ENCODE measurements at regions not wholly inside any gene's neighbourhood (a gene's known extent, or its start where the extent isn't known, plus 50 kb on each side); places are given as distances from the start of the nearest gene placed in this dataset.
A peak's percentile ranks its signal among the peaks of the same experiment; 100 is the strongest.
"Not testable (repeated sequence)": the region's sequence is repeated elsewhere in the genome, so short reads cannot be mapped to it uniquely, and the experiment has no call there.

DNA sequence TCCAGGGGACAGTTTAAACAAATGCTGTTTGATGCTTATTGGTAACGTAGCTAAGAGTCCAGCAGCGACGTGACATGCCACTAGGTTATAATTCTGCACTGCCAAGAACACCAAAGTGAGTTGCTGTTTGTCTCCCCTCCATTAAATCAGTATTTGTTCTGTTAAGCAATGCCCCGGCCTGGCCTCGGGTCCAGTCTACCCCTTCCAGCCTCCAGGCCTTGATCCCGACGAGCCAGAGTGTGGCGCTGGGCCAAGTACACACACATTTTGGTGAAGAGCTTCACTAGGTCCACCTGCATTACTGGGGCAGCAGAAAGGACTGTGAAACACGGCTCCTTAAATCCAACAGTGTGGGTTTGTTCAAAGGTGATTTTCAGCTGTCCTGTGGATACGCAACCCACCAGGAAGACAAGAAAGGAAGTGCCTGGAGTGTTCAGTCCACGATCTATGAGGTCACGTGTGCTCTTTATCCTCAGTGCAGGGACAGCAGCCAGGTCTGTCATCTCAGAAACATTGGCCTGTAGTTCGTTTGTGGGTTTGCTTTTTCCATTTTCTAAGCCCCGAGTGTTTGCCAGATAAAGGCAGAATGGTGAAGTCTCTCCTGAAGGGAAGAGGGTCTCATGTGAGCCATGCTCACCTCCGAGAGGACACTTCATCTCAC is 58.7 kb upstream of the GPR31 start:
- not testable (repeated sequence) for H3K4me1 ChIP-seq (ENCODE audit: control insufficient read depth in 3 of 3, insufficient read depth in 2 of 3, low read depth in 1 of 3, low read length in 2 of 3); H3K27ac ChIP-seq (ENCODE audit: low read depth in 1 of 3, low read length in 2 of 3); H3K36me3 ChIP-seq (ENCODE audit: control insufficient read depth in 3 of 3, insufficient read depth in 2 of 3, low read depth in 1 of 3, low read length in 3 of 3); H3K9me3 ChIP-seq (ENCODE audit: control insufficient read depth in 2 of 2, insufficient read depth in 1 of 2, low read depth in 1 of 2, low read length in 1 of 2); H3K4me3 ChIP-seq (ENCODE audit: low read depth in 1 of 3, low read length in 3 of 3); H3K27me3 ChIP-seq (ENCODE audit: control insufficient read depth in 3 of 3, insufficient read depth in 3 of 3, low read length in 3 of 3); FAIRE-seq; DNase-seq
- WGBS, 3 donors: 70 to 77% (median 76%) methylated on average over 13 to 15 of the region's 15 CpGs

DNA sequence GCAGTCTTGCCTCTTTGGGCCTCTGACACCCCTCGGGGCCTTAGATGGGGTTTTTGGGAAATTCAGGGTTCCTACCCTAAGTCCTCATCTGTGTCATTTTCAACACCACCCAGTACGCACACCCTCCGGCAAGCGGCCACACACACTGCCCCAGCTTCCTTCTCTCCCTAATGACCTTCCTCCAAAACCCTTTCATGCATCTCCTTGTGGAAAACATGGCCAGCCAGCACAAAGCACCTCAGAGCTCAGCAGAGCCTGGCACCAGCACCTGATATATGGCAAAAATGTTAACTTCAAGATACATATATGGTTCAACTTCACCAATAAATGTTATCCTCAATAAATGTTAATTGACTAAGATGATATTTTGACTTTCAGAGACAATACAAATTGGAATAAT is 59.3 kb upstream of the GPR31 start:
- not testable (repeated sequence) for H3K4me3 ChIP-seq (ENCODE audit: low read depth in 1 of 3, low read length in 3 of 3); H3K36me3 ChIP-seq (ENCODE audit: control insufficient read depth in 3 of 3, insufficient read depth in 2 of 3, low read depth in 1 of 3, low read length in 3 of 3); H3K27me3 ChIP-seq (ENCODE audit: control insufficient read depth in 3 of 3, insufficient read depth in 3 of 3, low read length in 3 of 3); H3K9me3 ChIP-seq (ENCODE audit: control insufficient read depth in 2 of 2, insufficient read depth in 1 of 2, low read depth in 1 of 2, low read length in 1 of 2); FAIRE-seq; H3K27ac ChIP-seq (ENCODE audit: low read depth in 1 of 3, low read length in 2 of 3); H3K4me1 ChIP-seq (ENCODE audit: control insufficient read depth in 3 of 3, insufficient read depth in 2 of 3, low read depth in 1 of 3, low read length in 2 of 3); DNase-seq
- 95 to 98% (median 96%) methylated on average over 4 of the region's 4 CpGs for WGBS, 3 donors

DNA sequence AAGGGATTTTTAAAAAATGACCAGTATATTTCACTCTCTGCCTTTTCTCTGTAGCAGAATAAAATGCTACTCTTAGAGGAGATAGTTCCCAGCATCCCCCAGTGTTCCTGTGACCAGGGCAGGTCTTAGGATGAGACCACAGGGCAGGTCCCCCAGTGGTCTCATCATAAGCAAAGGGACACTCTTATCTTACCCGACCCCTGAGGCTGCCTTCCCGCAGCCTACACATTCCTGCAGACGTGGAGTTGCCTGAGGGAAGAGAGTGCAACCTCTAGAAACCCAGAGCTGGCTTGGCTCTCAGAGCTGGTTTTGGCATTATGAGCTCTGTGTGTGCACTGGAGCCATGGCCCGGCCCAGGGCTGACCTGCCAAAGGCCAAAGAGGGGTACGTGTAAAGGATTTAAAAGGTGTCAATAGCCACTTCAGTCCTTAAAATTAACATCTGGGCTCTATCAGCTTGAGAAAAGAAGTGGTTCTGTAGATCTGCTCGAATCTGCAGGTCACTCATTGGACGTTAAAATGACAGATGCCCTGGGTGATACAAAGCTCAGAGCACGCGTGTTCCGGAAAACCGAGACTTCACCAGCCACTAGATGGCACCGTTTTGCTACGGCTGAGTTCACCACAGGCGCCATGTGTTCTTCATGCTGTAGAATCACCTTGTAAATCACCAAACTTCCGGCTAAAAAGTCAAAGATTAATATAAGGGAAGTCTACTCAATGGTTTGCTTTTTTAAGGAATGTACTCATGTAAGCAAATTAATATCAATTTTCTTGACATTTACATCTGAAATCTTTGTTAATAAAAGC is 60.4 kb upstream of the GPR31 start:
- not testable (repeated sequence) for H3K27me3 ChIP-seq (ENCODE audit: control insufficient read depth in 3 of 3, insufficient read depth in 3 of 3, low read length in 3 of 3); H3K4me3 ChIP-seq (ENCODE audit: low read depth in 1 of 3, low read length in 3 of 3); H3K9me3 ChIP-seq (ENCODE audit: control insufficient read depth in 2 of 2, insufficient read depth in 1 of 2, low read depth in 1 of 2, low read length in 1 of 2); H3K36me3 ChIP-seq (ENCODE audit: control insufficient read depth in 3 of 3, insufficient read depth in 2 of 3, low read depth in 1 of 3, low read length in 3 of 3); H3K4me1 ChIP-seq (ENCODE audit: control insufficient read depth in 3 of 3, insufficient read depth in 2 of 3, low read depth in 1 of 3, low read length in 2 of 3); H3K27ac ChIP-seq (ENCODE audit: low read depth in 1 of 3, low read length in 2 of 3)
- DNase-seq (peak; percentile 54 to 63), FAIRE-seq (peak; percentile 83)
- 19 to 33% (median 32%) methylated on average over 6 to 11 of the region's 15 CpGs for WGBS, 3 donors

DNA sequence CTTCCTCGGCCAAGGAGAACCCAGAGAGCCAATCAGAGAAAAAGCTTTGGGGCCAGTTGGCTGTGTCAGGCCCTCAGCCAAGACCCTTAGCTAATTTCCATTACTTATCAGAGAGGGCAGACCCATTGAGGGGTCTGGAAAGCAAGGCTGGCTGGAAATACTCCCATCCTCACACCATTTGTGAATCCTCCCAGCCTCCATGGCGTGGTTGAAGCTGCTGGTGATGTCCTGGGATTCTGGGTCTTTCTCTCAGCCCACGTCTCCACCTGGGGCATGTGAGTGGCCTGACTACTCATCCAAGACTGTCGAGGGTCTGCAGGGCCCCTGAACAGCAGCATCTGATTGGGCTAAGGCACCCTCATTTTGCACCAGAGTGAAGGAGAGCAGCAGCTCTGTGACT is 61.3 kb upstream of the GPR31 start:
- not testable (repeated sequence) for H3K4me3 ChIP-seq (ENCODE audit: low read depth in 1 of 3, low read length in 3 of 3); DNase-seq; FAIRE-seq; H3K27me3 ChIP-seq (ENCODE audit: control insufficient read depth in 3 of 3, insufficient read depth in 3 of 3, low read length in 3 of 3); H3K4me1 ChIP-seq (ENCODE audit: control insufficient read depth in 3 of 3, insufficient read depth in 2 of 3, low read depth in 1 of 3, low read length in 2 of 3); H3K27ac ChIP-seq (ENCODE audit: low read depth in 1 of 3, low read length in 2 of 3); H3K9me3 ChIP-seq (ENCODE audit: control insufficient read depth in 2 of 2, insufficient read depth in 1 of 2, low read depth in 1 of 2, low read length in 1 of 2); H3K36me3 ChIP-seq (ENCODE audit: control insufficient read depth in 3 of 3, insufficient read depth in 2 of 3, low read depth in 1 of 3, low read length in 3 of 3)
- WGBS, 3 donors: 77 to 90% (median 78%) methylated on average over 3 to 4 of the region's 4 CpGs

DNA sequence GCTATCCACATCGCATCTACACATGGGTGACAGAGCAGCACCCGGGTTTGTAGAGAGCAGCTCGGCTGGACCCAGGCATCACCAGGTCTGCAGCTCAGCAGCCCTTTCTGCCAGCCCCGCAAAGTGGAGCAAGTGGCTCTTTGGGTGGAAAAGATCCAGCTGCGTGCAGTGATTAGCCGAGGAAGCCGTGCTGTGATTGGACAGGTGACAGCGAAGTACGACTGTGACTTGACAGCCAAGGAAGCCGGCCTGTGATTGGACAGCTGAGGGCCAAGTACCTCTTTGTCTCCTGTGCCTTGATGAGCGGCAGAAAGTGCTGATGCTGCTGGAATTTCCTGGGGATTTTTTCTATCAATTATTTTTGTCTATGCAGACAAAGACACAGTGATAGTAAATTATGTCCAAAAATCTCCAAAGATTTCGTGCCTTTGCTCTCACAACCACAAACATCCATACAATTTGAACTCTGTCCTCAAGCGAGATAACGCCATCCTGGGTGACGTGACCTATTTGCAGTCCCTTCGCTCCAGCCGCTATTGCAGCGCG is 62.3 kb upstream of the GPR31 start:
- Histone ChIP-seq H3K4me3 (ENCODE audit: low read depth in 1 of 3, low read length in 3 of 3) (no peak overlapping the region), H3K4me1 (ENCODE audit: control insufficient read depth in 3 of 3, insufficient read depth in 2 of 3, low read depth in 1 of 3, low read length in 2 of 3) (peaks cover 0 to 9% (median 2%) of the 10 kb centered on the region in 3 donors), H3K36me3 (ENCODE audit: control insufficient read depth in 3 of 3, insufficient read depth in 2 of 3, low read depth in 1 of 3, low read length in 3 of 3) (no peaks in the 10 kb centered on the region), H3K27me3 (ENCODE audit: control insufficient read depth in 3 of 3, insufficient read depth in 3 of 3, low read length in 3 of 3) (no peaks in the 10 kb centered on the region), H3K27ac (ENCODE audit: low read depth in 1 of 3, low read length in 2 of 3) (no peak overlapping the region), H3K9me3 (ENCODE audit: control insufficient read depth in 2 of 2, insufficient read depth in 1 of 2, low read depth in 1 of 2, low read length in 1 of 2) (no peaks in the 10 kb centered on the region)
- no peak for DNase-seq
- no peak for FAIRE-seq
- 69 to 85% (median 83%) methylated on average over 19 of the region's 19 CpGs for WGBS, 3 donors

DNA sequence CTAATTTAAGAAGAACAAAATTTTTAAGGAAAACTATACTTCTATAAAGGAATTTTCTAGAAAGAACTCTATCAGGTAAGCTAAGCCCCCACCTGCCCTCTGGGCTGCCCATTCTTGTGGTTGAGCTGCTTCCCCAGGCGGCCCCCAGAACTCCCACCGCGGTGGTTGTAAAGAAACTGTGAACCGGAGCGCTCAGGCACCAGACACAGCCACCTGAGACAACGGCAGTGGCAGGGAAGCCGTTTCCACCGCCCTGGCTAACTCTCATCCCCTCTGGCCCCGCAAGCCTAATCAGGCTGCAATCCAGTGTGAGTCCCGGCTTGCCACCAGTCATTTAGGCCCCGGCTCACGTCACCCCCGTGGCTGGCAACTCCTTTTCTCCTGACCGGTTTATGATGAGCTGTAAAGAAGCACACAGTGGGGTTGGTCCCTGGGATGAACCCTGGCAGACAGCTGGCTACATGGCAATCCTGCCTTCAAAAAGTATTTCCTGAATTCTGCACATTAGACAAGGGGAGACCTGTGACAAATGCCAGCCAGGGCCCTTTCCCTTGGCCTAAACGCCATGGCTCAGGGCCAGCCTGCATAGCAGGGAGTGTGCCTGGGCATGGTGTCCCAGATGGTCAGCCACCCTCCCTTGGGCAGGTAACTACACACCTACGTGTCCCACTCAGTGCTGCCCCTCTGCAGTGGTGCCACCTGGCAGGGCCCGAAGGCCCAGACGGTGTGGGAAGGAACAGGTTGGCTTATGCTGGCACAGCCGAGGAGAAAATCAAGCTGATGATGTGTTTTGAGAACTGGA is 63.8 kb upstream of the GPR31 start:
- DNase-seq (peak in 1 of 2 donors; percentile 21), FAIRE-seq (no peak)
- Histone ChIP-seq H3K27me3 (ENCODE audit: control insufficient read depth in 3 of 3, insufficient read depth in 3 of 3, low read length in 3 of 3) (no peaks in the 10 kb centered on the region), H3K4me3 (ENCODE audit: low read depth in 1 of 3, low read length in 3 of 3) (no peak overlapping the region), H3K36me3 (ENCODE audit: control insufficient read depth in 3 of 3, insufficient read depth in 2 of 3, low read depth in 1 of 3, low read length in 3 of 3) (no peaks in the 10 kb centered on the region), H3K27ac (ENCODE audit: low read depth in 1 of 3, low read length in 2 of 3) (no peak overlapping the region), H3K9me3 (ENCODE audit: control insufficient read depth in 2 of 2, insufficient read depth in 1 of 2, low read depth in 1 of 2, low read length in 1 of 2) (no peaks in the 10 kb centered on the region), H3K4me1 (ENCODE audit: control insufficient read depth in 3 of 3, insufficient read depth in 2 of 3, low read depth in 1 of 3, low read length in 2 of 3) (peaks cover 0 to 21% (median 2%) of the 10 kb centered on the region in 3 donors)
- WGBS, 3 donors: 67 to 77% (median 77%) methylated on average over 18 to 19 of the region's 19 CpGs

DNA sequence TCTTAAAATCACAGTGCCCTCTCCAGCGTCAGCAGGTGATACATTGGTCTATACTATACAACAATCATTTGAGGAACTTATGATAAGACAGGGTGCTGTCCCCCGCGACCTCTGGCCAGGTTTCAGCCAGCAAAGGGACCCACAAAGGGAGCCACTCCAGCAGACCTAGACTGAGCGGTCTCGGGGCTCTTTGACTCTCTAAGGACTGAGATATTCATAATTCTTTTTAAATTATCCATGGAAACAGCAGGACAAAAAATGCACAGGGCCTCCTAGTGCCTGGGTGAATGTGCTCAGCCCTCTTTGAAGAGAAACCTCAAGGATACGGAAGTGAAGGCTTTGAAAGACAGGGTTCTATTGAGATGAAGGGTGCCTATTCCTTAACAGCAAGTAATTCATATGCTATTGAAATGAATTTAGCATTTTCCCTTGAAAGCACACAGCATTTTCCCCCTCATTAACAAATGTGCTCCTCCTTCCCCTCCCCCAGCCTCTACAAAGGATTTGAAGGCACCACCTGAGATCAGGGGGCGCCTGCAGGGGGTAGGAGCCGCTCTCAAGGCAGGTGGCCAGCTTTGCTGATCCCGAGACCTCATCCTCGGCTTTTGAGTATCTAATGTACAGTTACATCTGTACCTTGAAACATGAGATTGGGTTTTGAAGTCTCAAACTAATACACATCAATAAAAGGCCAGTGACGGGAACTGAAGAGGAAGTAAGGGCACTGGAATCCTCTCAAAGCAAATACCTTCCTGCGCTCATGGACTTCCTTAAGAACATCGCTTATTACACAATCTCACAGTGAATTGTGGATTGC is 65.3 kb upstream of the UNC93A start:
- not testable (repeated sequence) for H3K36me3 ChIP-seq (ENCODE audit: control insufficient read depth in 3 of 3, insufficient read depth in 2 of 3, low read depth in 1 of 3, low read length in 3 of 3); H3K9me3 ChIP-seq (ENCODE audit: control insufficient read depth in 2 of 2, insufficient read depth in 1 of 2, low read depth in 1 of 2, low read length in 1 of 2); H3K27me3 ChIP-seq (ENCODE audit: control insufficient read depth in 3 of 3, insufficient read depth in 3 of 3, low read length in 3 of 3); H3K4me3 ChIP-seq (ENCODE audit: low read depth in 1 of 3, low read length in 3 of 3); FAIRE-seq
- Histone ChIP-seq H3K4me1 (ENCODE audit: control insufficient read depth in 3 of 3, insufficient read depth in 2 of 3, low read depth in 1 of 3, low read length in 2 of 3) (peaks cover 0 to 21% (median 2%) of the 10 kb centered on the region in 3 donors), H3K27ac (ENCODE audit: low read depth in 1 of 3, low read length in 2 of 3) (peak overlapping the region in 1 of 3 donors; percentile 63)
- peak; percentile 47 to 53 for DNase-seq
- WGBS, 3 donors: 39 to 56% (median 54%) methylated on average over 11 to 12 of the region's 13 CpGs

DNA sequence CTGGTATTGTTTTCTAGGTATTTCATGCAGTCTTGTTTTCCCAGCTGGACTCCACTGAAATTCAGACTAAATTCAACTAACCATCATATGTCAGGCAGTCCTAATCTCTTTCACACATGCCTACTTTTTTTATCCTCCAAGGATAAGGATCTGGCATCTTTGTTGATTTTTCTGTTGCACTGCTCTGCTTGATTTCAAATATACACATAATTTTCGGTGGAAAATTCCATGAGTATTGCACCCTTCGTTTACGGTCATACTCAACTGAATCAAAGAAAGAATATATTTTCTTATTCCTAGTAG is 64.8 kb upstream of the UNC93A start:
- H3K27me3 ChIP-seq (ENCODE audit: control insufficient read depth in 3 of 3, insufficient read depth in 3 of 3, low read length in 3 of 3): no peaks in the 10 kb centered on the region
- peak overlapping the region in 1 of 3 donors; percentile 63 for H3K27ac ChIP-seq (ENCODE audit: low read depth in 1 of 3, low read length in 2 of 3)
- WGBS, 3 donors: 64 to 77% (median 66%) methylated on average over 3 of the region's 3 CpGs
- no peaks in the 10 kb centered on the region for H3K36me3 ChIP-seq (ENCODE audit: control insufficient read depth in 3 of 3, insufficient read depth in 2 of 3, low read depth in 1 of 3, low read length in 3 of 3)
- H3K9me3 ChIP-seq (ENCODE audit: control insufficient read depth in 2 of 2, insufficient read depth in 1 of 2, low read depth in 1 of 2, low read length in 1 of 2): peaks cover 0 to 2% of the 10 kb centered on the region in 2 donors
- DNase-seq (no peak), FAIRE-seq (no peak)
- H3K4me1 ChIP-seq (ENCODE audit: control insufficient read depth in 3 of 3, insufficient read depth in 2 of 3, low read depth in 1 of 3, low read length in 2 of 3): peaks cover 0 to 21% (median 2%) of the 10 kb centered on the region in 3 donors
- H3K4me3 ChIP-seq (ENCODE audit: low read depth in 1 of 3, low read length in 3 of 3): no peak overlapping the region
